ENCODE measurements at regions not wholly inside any gene's neighbourhood (a gene's known extent, or its start where the extent isn't known, plus 50 kb on each side); places are given as distances from the start of the nearest gene placed in this dataset.
A peak's percentile ranks its signal among the peaks of the same experiment; 100 is the strongest.
"Not testable (repeated sequence)": the region's sequence is repeated elsewhere in the genome, so short reads cannot be mapped to it uniquely, and the experiment has no call there.

DNA sequence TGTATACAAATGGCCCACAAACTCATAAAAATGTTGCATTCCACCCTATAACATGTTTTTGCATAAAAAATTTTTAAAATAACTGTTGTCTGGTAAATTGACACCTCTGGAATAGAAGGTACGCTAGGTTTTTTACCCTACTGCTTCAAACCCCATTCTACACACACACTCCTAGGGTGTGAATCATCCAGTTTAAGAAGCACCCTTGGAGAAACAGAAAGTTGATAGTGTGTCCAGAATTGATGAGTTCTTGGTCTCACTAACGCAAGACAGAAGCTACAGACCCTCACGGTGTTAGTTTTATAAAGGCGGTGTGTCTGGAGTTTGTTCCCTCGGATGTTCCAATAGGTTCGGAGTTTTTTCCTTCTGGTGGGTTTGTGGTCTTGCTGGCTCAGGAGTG is 158.5 kb downstream of the KLRB1 start:
- POLR2A ChIA-PET: interaction anchor here (0.6 to 1.3 kb wide), 3 partner anchors 19 to 238 kb away, joined by 3 to 5 read pairs (median 4); no protein-coding TSS in a partner anchor
- CTCF ChIA-PET (ENCODE audit: unreplicated experiment): no interaction called here
- Histone ChIP-seq H4K20me1 (ENCODE audit: insufficient read depth, low read length) (no peaks in the 10 kb centered on the region), H3K36me3 (ENCODE audit: insufficient read depth, low read length) (no peaks in the 10 kb centered on the region), H3K4me1 (ENCODE audit: insufficient read depth, low read length, poor library complexity, severe bottlenecking) (peaks cover 11% of the 10 kb centered on the region), H2AFZ (ENCODE audit: low read length) (no peak overlapping the region), H3K4me2 (ENCODE audit: low read length) (peak overlapping the region; percentile 76), H3K27ac (ENCODE audit: low read depth, low read length, poor library complexity, severe bottlenecking) (no peak overlapping the region), H3K9me3 (ENCODE audit: low read length) (0 out of 2 replicates have a peak, but pooled peaks cover 5% of the 10 kb centered on the region), H3K9me2 (ENCODE audit: insufficient read depth, low read length) (no peaks in the 10 kb centered on the region), H3K79me2 (ENCODE audit: insufficient read depth, low read depth, low read length) (peaks cover 6% of the 10 kb centered on the region; the same call in 1 of the 2 replicates), H3K4me3 (ENCODE audit: low read depth, low read length, poor library complexity, severe bottlenecking) (peak overlapping the region; percentile 81)
- DNase-seq (ENCODE audit: low spot score): no peak
- intact Hi-C loops (cut with micrococcal nuclease; ENCODE audit: unreplicated experiment): no loop called here
- BruUV-seq (replicated peaks): no TSS peak
- TF ChIP-seq, protein P1, sequence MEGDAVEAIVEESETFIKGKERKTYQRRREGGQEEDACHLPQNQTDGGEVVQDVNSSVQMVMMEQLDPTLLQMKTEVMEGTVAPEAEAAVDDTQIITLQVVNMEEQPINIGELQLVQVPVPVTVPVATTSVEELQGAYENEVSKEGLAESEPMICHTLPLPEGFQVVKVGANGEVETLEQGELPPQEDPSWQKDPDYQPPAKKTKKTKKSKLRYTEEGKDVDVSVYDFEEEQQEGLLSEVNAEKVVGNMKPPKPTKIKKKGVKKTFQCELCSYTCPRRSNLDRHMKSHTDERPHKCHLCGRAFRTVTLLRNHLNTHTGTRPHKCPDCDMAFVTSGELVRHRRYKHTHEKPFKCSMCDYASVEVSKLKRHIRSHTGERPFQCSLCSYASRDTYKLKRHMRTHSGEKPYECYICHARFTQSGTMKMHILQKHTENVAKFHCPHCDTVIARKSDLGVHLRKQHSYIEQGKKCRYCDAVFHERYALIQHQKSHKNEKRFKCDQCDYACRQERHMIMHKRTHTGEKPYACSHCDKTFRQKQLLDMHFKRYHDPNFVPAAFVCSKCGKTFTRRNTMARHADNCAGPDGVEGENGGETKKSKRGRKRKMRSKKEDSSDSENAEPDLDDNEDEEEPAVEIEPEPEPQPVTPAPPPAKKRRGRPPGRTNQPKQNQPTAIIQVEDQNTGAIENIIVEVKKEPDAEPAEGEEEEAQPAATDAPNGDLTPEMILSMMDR (conservative IDR thresholded peaks at IDR 0.05; ENCODE audit: low read length): no peak
- TF ChIP-seq EZH2phosphoT487 (IDR thresholded peaks at IDR 0.05; ENCODE audit: borderline replicate concordance, low read depth, low read length): no peak

DNA sequence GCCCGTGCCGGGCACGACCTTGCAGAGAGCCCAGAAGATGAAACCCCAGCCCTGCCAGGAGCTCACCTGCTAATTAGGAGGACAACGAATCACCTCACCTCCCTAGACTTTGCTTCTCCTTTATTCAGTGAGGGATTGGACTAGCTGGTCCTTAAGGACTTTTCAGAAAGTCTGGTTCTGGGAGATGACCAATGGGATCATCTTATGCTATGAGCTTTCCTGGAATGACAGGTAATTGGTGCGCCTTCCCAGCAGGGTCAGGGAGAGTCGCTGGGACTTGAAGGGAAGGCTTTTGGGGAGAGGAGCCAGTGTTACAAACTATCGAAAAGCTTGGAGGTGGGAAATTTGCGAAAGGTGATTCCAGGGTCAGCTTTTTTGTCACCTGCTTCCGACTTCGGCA is 159.1 kb downstream of the KLRB1 start:
- DNase-seq (ENCODE audit: low spot score); H3K79me2 ChIP-seq (ENCODE audit: insufficient read depth, low read depth, low read length); H3K9me3 ChIP-seq (ENCODE audit: low read length); POLR2A ChIA-PET; H3K36me3 ChIP-seq (ENCODE audit: insufficient read depth, low read length); CTCF ChIA-PET (ENCODE audit: unreplicated experiment); H4K20me1 ChIP-seq (ENCODE audit: insufficient read depth, low read length); H3K9me2 ChIP-seq (ENCODE audit: insufficient read depth, low read length); intact Hi-C loops (cut with micrococcal nuclease; ENCODE audit: unreplicated experiment): not testable (repeated sequence)
- H2AFZ ChIP-seq (ENCODE audit: low read length): peak overlapping the region; percentile 83; the same call in 1 of the 2 replicates
- TSS peak; percentile 88 for BruUV-seq (replicated peaks)
- peaks cover 11% of the 10 kb centered on the region for H3K4me1 ChIP-seq (ENCODE audit: insufficient read depth, low read length, poor library complexity, severe bottlenecking)
- peak overlapping the region; percentile 76 for H3K4me2 ChIP-seq (ENCODE audit: low read length)
- H3K4me3 ChIP-seq (ENCODE audit: low read depth, low read length, poor library complexity, severe bottlenecking): peak overlapping the region; percentile 81
- peak overlapping the region; percentile 67 for H3K27ac ChIP-seq (ENCODE audit: low read depth, low read length, poor library complexity, severe bottlenecking)

DNA sequence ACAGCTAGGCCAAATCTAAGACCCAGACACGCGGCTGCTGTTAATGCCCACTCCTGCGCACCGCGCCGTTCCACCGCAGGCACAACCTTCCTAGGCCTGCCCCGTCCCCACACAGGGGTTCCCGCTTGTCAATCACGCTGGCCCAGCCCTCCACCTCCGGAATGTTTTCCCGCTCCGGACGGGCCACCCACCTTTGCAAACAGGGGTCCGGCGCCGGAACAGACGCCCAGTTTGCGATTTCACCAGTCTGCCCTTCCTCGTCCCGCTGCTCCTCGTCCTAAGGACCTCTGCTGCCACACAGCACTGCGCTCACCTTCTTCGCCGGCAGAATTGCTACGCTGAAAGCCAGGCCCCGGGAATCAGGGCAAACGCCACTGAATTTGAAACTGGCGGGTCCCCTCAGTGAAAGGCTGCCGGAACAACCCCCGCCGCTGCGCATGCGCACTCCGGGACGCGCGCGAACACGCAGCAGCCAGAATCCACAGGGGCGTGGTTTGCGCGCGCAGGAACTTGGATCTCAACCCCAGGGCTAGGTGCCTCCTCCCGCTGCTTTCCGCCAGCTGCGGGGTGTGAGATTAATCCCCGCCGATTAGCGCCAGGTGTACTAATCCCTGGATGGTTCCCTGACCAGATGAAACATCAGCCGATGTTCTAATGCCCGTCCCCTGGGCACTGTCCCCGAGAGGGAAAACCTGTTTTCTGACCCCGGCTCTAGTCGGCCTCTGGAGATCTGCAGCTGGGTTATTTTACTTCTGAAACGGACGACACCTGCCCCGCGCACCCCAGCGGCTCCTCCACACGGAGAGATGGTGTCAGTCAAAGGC is 159.7 kb downstream of the KLRB1 start:
- H3K4me2 ChIP-seq (ENCODE audit: low read length): peak overlapping the region; percentile 76
- H3K79me2 ChIP-seq (ENCODE audit: insufficient read depth, low read depth, low read length); BruUV-seq (replicated peaks); intact Hi-C loops (cut with micrococcal nuclease; ENCODE audit: unreplicated experiment); H3K9me3 ChIP-seq (ENCODE audit: low read length); H4K20me1 ChIP-seq (ENCODE audit: insufficient read depth, low read length); H3K36me3 ChIP-seq (ENCODE audit: insufficient read depth, low read length); POLR2A ChIA-PET; H3K9me2 ChIP-seq (ENCODE audit: insufficient read depth, low read length); CTCF ChIA-PET (ENCODE audit: unreplicated experiment): not testable (repeated sequence)
- peak overlapping the region; percentile 81 for H3K4me3 ChIP-seq (ENCODE audit: low read depth, low read length, poor library complexity, severe bottlenecking)
- DNase-seq (ENCODE audit: low spot score): peak; percentile 86
- peaks cover 11% of the 10 kb centered on the region for H3K4me1 ChIP-seq (ENCODE audit: insufficient read depth, low read length, poor library complexity, severe bottlenecking)
- H3K27ac ChIP-seq (ENCODE audit: low read depth, low read length, poor library complexity, severe bottlenecking): peak overlapping the region; percentile 67
- peak overlapping the region; percentile 83; the same call in 1 of the 2 replicates for H2AFZ ChIP-seq (ENCODE audit: low read length)

DNA sequence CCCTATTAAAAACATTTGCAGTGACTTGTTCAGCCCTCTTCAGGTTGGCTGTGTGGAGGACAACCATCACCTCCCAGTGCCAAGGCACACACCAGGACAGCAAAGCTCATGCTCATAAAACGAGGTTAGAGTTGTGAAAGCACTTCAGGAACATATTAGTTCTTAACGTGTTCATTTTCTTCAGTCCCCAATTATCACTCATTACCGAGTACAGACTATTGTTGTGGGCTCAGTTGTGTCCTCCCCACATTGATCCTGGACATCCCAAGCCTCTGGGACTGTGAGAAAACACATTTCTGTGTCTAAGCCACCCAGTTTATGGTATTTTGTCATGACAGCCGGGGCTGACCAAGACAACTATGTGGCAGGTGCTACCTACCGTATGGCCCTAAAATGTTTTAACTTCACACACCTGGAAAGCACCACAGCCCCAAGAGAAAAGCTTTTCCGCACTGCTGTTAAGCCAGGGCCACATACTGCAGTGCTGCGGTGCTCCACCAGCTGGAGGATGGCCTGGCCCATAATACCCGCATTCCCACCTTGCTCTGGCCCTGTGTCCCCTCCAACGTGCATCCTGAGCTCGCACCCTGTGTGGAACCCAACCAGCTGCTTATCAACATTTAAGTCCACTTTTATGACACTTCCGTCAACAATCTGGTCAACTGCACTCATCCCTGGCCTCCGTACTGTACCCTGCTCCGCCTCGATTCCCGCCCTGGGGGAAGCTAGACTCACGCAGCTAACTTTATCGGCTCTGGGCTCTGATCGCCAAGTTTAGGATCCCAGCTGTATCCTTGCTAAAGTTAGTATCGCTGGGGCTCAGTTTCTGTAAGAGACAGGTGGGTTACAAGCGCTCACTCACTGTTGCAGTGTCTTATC is 160.6 kb downstream of the KLRB1 start:
- H2AFZ ChIP-seq (ENCODE audit: low read length); H3K79me2 ChIP-seq (ENCODE audit: insufficient read depth, low read depth, low read length); H3K9me3 ChIP-seq (ENCODE audit: low read length); H4K20me1 ChIP-seq (ENCODE audit: insufficient read depth, low read length); BruUV-seq (replicated peaks); intact Hi-C loops (cut with micrococcal nuclease; ENCODE audit: unreplicated experiment); H3K36me3 ChIP-seq (ENCODE audit: insufficient read depth, low read length); CTCF ChIA-PET (ENCODE audit: unreplicated experiment); POLR2A ChIA-PET; H3K9me2 ChIP-seq (ENCODE audit: insufficient read depth, low read length); DNase-seq (ENCODE audit: low spot score): not testable (repeated sequence)
- Histone ChIP-seq H3K4me3 (ENCODE audit: low read depth, low read length, poor library complexity, severe bottlenecking) (peak overlapping the region; percentile 81), H3K27ac (ENCODE audit: low read depth, low read length, poor library complexity, severe bottlenecking) (peak overlapping the region; percentile 67), H3K4me1 (ENCODE audit: insufficient read depth, low read length, poor library complexity, severe bottlenecking) (peaks cover 11% of the 10 kb centered on the region), H3K4me2 (ENCODE audit: low read length) (peak overlapping the region; percentile 76)

DNA sequence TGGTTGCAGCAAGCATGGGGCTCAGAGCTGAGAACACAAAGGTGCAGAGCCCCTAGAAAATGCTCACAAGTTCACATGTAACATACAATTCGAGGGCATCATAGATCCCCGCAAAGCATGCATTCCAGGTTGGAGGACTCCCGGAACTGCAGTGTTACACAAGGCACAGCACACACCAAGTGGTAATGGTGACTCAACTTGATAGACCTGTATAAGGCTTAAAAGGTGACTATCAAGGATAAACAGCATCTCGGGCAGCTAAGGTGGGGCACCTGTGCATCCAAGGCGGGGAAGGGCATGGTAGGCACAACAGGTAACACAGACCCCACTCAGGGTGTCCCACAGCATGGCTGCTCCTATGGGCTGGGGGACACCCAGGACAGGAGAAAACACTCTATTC is 167.3 kb downstream of the KLRB1 start:
- H3K36me3 ChIP-seq (ENCODE audit: insufficient read depth, low read length); H3K4me2 ChIP-seq (ENCODE audit: low read length); H4K20me1 ChIP-seq (ENCODE audit: insufficient read depth, low read length); POLR2A ChIA-PET; H3K9me3 ChIP-seq (ENCODE audit: low read length); H3K4me1 ChIP-seq (ENCODE audit: insufficient read depth, low read length, poor library complexity, severe bottlenecking); H2AFZ ChIP-seq (ENCODE audit: low read length); DNase-seq (ENCODE audit: low spot score); CTCF ChIA-PET (ENCODE audit: unreplicated experiment); H3K27ac ChIP-seq (ENCODE audit: low read depth, low read length, poor library complexity, severe bottlenecking); BruUV-seq (replicated peaks); intact Hi-C loops (cut with micrococcal nuclease; ENCODE audit: unreplicated experiment); H3K4me3 ChIP-seq (ENCODE audit: low read depth, low read length, poor library complexity, severe bottlenecking); H3K79me2 ChIP-seq (ENCODE audit: insufficient read depth, low read depth, low read length); H3K9me2 ChIP-seq (ENCODE audit: insufficient read depth, low read length): not testable (repeated sequence)
